ENCODE measurements at regions not wholly inside any gene's neighbourhood (a gene's known extent, or its start where the extent isn't known, plus 50 kb on each side); places are given as distances from the start of the nearest gene placed in this dataset.

- no peak for TF ChIP-seq EZH2phosphoT487 (IDR thresholded peaks at IDR 0.05; ENCODE audit: borderline replicate concordance)
- TF ChIP-seq CTCF (conservative IDR thresholded peaks at IDR 0.05; ENCODE audit: low read length): 0 out of 2 replicates have a peak, but pooled peaks have one; percentile 26
- Histone ChIP-seq H3K79me2 (ENCODE audit: insufficient read depth, low read length) (no peaks in the 10 kb centered on the region), H3K4me1 (ENCODE audit: insufficient read depth, low read length, poor library complexity, severe bottlenecking) (peaks cover 13% of the 10 kb centered on the region), H4K20me1 (ENCODE audit: insufficient read depth, low read length, poor library complexity, severe bottlenecking) (no peaks in the 10 kb centered on the region), H3K4me2 (ENCODE audit: low read depth, low read length, poor library complexity, severe bottlenecking) (no peak overlapping the region), H3K4me3 (ENCODE audit: low read length, poor library complexity, severe bottlenecking) (no peak overlapping the region), H3K9me3 (ENCODE audit: insufficient read depth, low read depth, low read length) (no peaks in the 10 kb centered on the region), H3K27me3 (ENCODE audit: insufficient read depth, low read length, poor library complexity, severe bottlenecking) (peaks cover 92% of the 10 kb centered on the region), H3K36me3 (ENCODE audit: insufficient read depth, low read length) (no peaks in the 10 kb centered on the region), H3K9me2 (replicated peaks; ENCODE audit: low read depth, low read length) (no peaks in the 10 kb centered on the region), H2AFZ (ENCODE audit: low read length) (no peak overlapping the region), H3K9ac (ENCODE audit: low read depth, low read length, poor library complexity, severe bottlenecking) (no peak overlapping the region), H3F3A (ENCODE audit: low read depth) (no peaks in the 10 kb centered on the region)
Measured at GRCh38 chr5:138653502-138653901, 78.3 kb upstream of the HSPA9 start.

GRCh38 chr5:138651767-138652117 is 76.5 kb upstream of the HSPA9 start:
- no peak overlapping the region for H3K4me2 ChIP-seq (ENCODE audit: low read depth, low read length, poor library complexity, severe bottlenecking)
- H3K9me2 ChIP-seq (replicated peaks; ENCODE audit: low read depth, low read length): no peaks in the 10 kb centered on the region
- TF ChIP-seq EZH2phosphoT487 (IDR thresholded peaks at IDR 0.05; ENCODE audit: borderline replicate concordance) (no peak), CTCF (conservative IDR thresholded peaks at IDR 0.05; ENCODE audit: low read length) (no peak)
- H3K79me2 ChIP-seq (ENCODE audit: insufficient read depth, low read length): no peaks in the 10 kb centered on the region
- H3F3A ChIP-seq (ENCODE audit: low read depth): no peaks in the 10 kb centered on the region
- H4K20me1 ChIP-seq (ENCODE audit: insufficient read depth, low read length, poor library complexity, severe bottlenecking): no peaks in the 10 kb centered on the region
- peaks cover 13% of the 10 kb centered on the region for H3K4me1 ChIP-seq (ENCODE audit: insufficient read depth, low read length, poor library complexity, severe bottlenecking)
- no peak overlapping the region for H3K4me3 ChIP-seq (ENCODE audit: low read length, poor library complexity, severe bottlenecking)
- no peaks in the 10 kb centered on the region for H3K36me3 ChIP-seq (ENCODE audit: insufficient read depth, low read length)
- peaks cover 93% of the 10 kb centered on the region for H3K27me3 ChIP-seq (ENCODE audit: insufficient read depth, low read length, poor library complexity, severe bottlenecking)
- H3K9me3 ChIP-seq (ENCODE audit: insufficient read depth, low read depth, low read length): no peaks in the 10 kb centered on the region
- no peak overlapping the region for H3K9ac ChIP-seq (ENCODE audit: low read depth, low read length, poor library complexity, severe bottlenecking)
- H2AFZ ChIP-seq (ENCODE audit: low read length): no peak overlapping the region

- Histone ChIP-seq H3K9ac (ENCODE audit: low read depth, low read length, poor library complexity, severe bottlenecking) (no peak overlapping the region), H3K36me3 (ENCODE audit: insufficient read depth, low read length) (no peaks in the 10 kb centered on the region), H3K4me3 (ENCODE audit: low read length, poor library complexity, severe bottlenecking) (no peak overlapping the region), H3K4me1 (ENCODE audit: insufficient read depth, low read length, poor library complexity, severe bottlenecking) (peaks cover 13% of the 10 kb centered on the region), H3K27me3 (ENCODE audit: insufficient read depth, low read length, poor library complexity, severe bottlenecking) (peaks cover 93% of the 10 kb centered on the region), H3K9me2 (replicated peaks; ENCODE audit: low read depth, low read length) (no peaks in the 10 kb centered on the region), H2AFZ (ENCODE audit: low read length) (no peak overlapping the region), H3F3A (ENCODE audit: low read depth) (no peaks in the 10 kb centered on the region), H3K79me2 (ENCODE audit: insufficient read depth, low read length) (no peaks in the 10 kb centered on the region), H3K9me3 (ENCODE audit: insufficient read depth, low read depth, low read length) (no peaks in the 10 kb centered on the region), H3K4me2 (ENCODE audit: low read depth, low read length, poor library complexity, severe bottlenecking) (no peak overlapping the region), H4K20me1 (ENCODE audit: insufficient read depth, low read length, poor library complexity, severe bottlenecking) (no peaks in the 10 kb centered on the region)
- TF ChIP-seq CTCF (conservative IDR thresholded peaks at IDR 0.05; ENCODE audit: low read length) (no peak), EZH2phosphoT487 (IDR thresholded peaks at IDR 0.05; ENCODE audit: borderline replicate concordance) (no peak)
Measured at GRCh38 chr5:138651058-138651766, 76.0 kb upstream of the HSPA9 start.
